Breast epithelium (tissue), 3 donors: ENCODE measurements at regions not wholly inside any gene's neighbourhood (a gene's known extent, or its start where the extent isn't known, plus 50 kb on each side); places are given as distances from the start of the nearest gene placed in this dataset.

ENCODE experiments used
- POLR2A ChIP-seq: fragments of 450-650 bp; IDR thresholded peaks from one replicate; pipeline ENCODE4 v1.6.1; 2016; ENCODE audit warnings: antibody characterized with exemption, mild to moderate bottlenecking, moderate library complexity
- POLR2AphosphoS5 ChIP-seq, 3 donors: sonication (generic); formaldehyde crosslinking; IDR thresholded peaks; one replicate each; pipeline ENCODE4 v1.6.1; 2017; ENCODE audit warnings: antibody characterized with exemption in 3 of 3
- TF ChIP-seq, protein P1 (sequence below), 3 donors: fragments of 450-650 bp; IDR thresholded peaks; one replicate each; pipeline ENCODE4 v1.5.1; 2016 to 2017; ENCODE audit warnings: antibody characterized with exemption in 3 of 3, mild to moderate bottlenecking in 3 of 3, moderate library complexity in 3 of 3

DNA sequence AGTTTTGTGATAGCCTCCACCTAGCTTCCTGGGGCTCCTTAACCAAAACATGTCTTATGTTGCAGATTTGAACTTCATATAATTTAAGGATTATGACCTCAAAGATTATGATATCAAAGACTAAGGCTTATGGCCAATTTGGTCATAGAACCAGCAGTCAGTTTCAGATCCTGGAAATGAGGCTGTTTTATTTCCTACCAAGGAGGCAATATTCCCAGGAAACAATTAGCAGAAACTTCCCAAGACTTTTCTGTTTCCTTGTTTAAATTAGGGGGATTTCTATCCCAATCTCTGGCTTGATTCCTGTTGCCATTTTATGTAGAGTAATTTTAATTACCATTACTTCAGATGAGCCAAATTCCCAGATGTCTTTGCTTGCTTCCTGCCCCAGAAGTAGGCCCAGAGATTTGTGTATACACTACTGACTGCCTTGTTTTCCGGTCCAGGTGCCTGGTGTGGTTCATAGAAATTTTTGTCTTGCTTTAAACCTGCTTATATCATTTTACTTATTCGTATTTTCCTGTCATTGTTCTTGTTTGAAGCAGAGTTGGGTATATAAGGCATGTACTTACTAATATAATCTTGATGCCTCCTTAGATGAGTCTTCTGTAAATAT is 119.2 kb upstream of the TMEM170B start:
- TF ChIP-seq, protein P1, sequence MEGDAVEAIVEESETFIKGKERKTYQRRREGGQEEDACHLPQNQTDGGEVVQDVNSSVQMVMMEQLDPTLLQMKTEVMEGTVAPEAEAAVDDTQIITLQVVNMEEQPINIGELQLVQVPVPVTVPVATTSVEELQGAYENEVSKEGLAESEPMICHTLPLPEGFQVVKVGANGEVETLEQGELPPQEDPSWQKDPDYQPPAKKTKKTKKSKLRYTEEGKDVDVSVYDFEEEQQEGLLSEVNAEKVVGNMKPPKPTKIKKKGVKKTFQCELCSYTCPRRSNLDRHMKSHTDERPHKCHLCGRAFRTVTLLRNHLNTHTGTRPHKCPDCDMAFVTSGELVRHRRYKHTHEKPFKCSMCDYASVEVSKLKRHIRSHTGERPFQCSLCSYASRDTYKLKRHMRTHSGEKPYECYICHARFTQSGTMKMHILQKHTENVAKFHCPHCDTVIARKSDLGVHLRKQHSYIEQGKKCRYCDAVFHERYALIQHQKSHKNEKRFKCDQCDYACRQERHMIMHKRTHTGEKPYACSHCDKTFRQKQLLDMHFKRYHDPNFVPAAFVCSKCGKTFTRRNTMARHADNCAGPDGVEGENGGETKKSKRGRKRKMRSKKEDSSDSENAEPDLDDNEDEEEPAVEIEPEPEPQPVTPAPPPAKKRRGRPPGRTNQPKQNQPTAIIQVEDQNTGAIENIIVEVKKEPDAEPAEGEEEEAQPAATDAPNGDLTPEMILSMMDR (IDR thresholded peaks at IDR 0.05) = no peak
- TF ChIP-seq POLR2AphosphoS5 (IDR thresholded peaks at IDR 0.05) = no peak
- no peak for TF ChIP-seq POLR2A
